A549 (cell line): ENCODE measurements at regions not wholly inside any gene's neighbourhood (a gene's known extent, or its start where the extent isn't known, plus 50 kb on each side); places are given as distances from the start of the nearest gene placed in this dataset.

Source experiments
- ATAC-seq, 2 experiments: fragments of 200-7000 bp in 1 of 2; fragments of >200 bp in 1 of 2; cut with Nextera tagmentation in 1 of 2; cut with Tn5 transposase in 1 of 2; 3 replicates each; pipeline versions ENCODE4 v1.8.0 to v1.9.1; 2018 to 2020; ENCODE audit warnings: mild to moderate bottlenecking in 1 of 2, moderate library complexity in 1 of 2
- CTCF ChIA-PET: fragments of 300-600 bp; sonication (Branson Sonifier 250); formaldehyde crosslinking; extraction: SDS; loops from one replicate; lab custom pipeline; 2021; ENCODE audit warnings: antibody characterized with exemption, inconsistent platforms; lab: Yijun Ruan, JAX
- POLR2A ChIA-PET: fragments of 350-600 bp; formaldehyde crosslinking; extraction: SDS; loops from one replicate; lab custom pipeline; 2021; ENCODE audit warnings: antibody characterized with exemption, inconsistent platforms; lab: Yijun Ruan, JAX
- DNase-seq, 2 experiments: peaks; one replicate each; pipeline versions ENCODE4 v3.0.0 to v3.0.0-alpha.2; 2011 to 2016; ENCODE audit warnings: low read depth in 1 of 2, low spot score in 1 of 2
- FAIRE-seq: peaks from 2 replicates; lab custom pipeline; 2011; peaks lifted over from hg19 to GRCh38; lab: Jason Lieb, UNC
- H3K27ac ChIP-seq, 2 experiments: fragments of >200 bp; sonication (Bioruptor Twin); formaldehyde crosslinking; 3 replicates each; pipeline ENCODE4 v1.5.1; 2016 to 2017
- H3K4me1 ChIP-seq: fragments of >200 bp; sonication (Bioruptor Twin); formaldehyde crosslinking; 3 replicates; pipeline ENCODE4 v1.6.1; 2016
- H3K4me2 ChIP-seq: fragments of >200 bp; sonication (Bioruptor Twin); formaldehyde crosslinking; 3 replicates; pipeline ENCODE4 v1.6.1; 2016
- H3K4me3 ChIP-seq: fragments of >200 bp; sonication (Bioruptor Twin); formaldehyde crosslinking; 3 replicates; pipeline ENCODE4 v1.5.1; 2016
- H3K9me3 ChIP-seq: fragments of >200 bp; sonication (Bioruptor Twin); formaldehyde crosslinking; 3 replicates; pipeline ENCODE4 v1.6.1; 2016
- BCL3 ChIP-seq: fragments of >200 bp; sonication (Bioruptor Twin); formaldehyde crosslinking; IDR thresholded peaks from 3 replicates; pipeline ENCODE4 v1.6.1; 2016
- CHD4 ChIP-seq: fragments of 200-600 bp; sonication (generic); IDR thresholded peaks from 2 replicates; pipeline ENCODE4 v1.6.1; 2016; ENCODE audit warnings: antibody characterized with exemption, mild to moderate bottlenecking, borderline replicate concordance
- E2F6 ChIP-seq: IDR thresholded peaks from 2 replicates; pipeline ENCODE4 v1.6.1; 2012; ENCODE audit warnings: low read depth, borderline replicate concordance
- ELK1 ChIP-seq: fragments of 150-350 bp; IDR thresholded peaks from 2 replicates; pipeline ENCODE4 v1.6.1; 2014; ENCODE audit warnings: low read depth, mild to moderate bottlenecking, low read length
- EP300 ChIP-seq, 2 experiments: fragments of >200 bp; sonication (Bioruptor Twin); formaldehyde crosslinking; IDR thresholded peaks; 2 replicates in 1 of 2; 3 replicates in 1 of 2; pipeline ENCODE4 v1.6.1; 2016 to 2017
- FOXS1 ChIP-seq: fragments of 250-450 bp; sonication (Bioruptor Pico); IDR thresholded peaks from 2 replicates; pipeline ENCODE4 v1.5.0; 2020; ENCODE audit warnings: mild to moderate bottlenecking, moderate library complexity
- GATA3 ChIP-seq: IDR thresholded peaks from 2 replicates; pipeline ENCODE4 v1.6.1; 2012; ENCODE audit warnings: borderline replicate concordance
- HEYL ChIP-seq: fragments of 250-450 bp; sonication (Bioruptor Pico); IDR thresholded peaks from 2 replicates; pipeline ENCODE4 v1.8.0; 2021; ENCODE audit warnings: mild to moderate bottlenecking, moderate library complexity
- JUN ChIP-seq, 2 experiments: fragments of >200 bp; sonication (Bioruptor Twin); formaldehyde crosslinking; IDR thresholded peaks; 2 replicates in 1 of 2; 3 replicates in 1 of 2; pipeline ENCODE4 v1.6.1; 2016 to 2017
- NFE2L2 ChIP-seq: fragments of 150-350 bp; conservative IDR thresholded peaks from 2 replicates; pipeline ENCODE4 v1.6.1; 2014; ENCODE audit warnings: low read length
- PHF8 ChIP-seq: fragments of 200-600 bp; sonication (generic); IDR thresholded peaks from 2 replicates; pipeline ENCODE4 v1.6.1; 2016; ENCODE audit warnings: low read depth, mild to moderate bottlenecking, antibody characterized with exemption, moderate library complexity, borderline replicate concordance
- REST ChIP-seq: fragments of 200-600 bp; sonication (generic); IDR thresholded peaks from 2 replicates; pipeline ENCODE4 v1.6.1; 2016; ENCODE audit warnings: antibody characterized with exemption, mild to moderate bottlenecking, moderate library complexity
- SREBF2 ChIP-seq: fragments of 450-650 bp; IDR thresholded peaks from 2 replicates; pipeline ENCODE4 v1.6.1; 2014; ENCODE audit warnings: mild to moderate bottlenecking, moderate library complexity
- TP53 ChIP-seq: fragments of 250-450 bp; sonication (Bioruptor Pico); IDR thresholded peaks from 2 replicates; pipeline ENCODE4 v1.5.0; 2021; ENCODE audit warnings: mild to moderate bottlenecking, moderate library complexity
- WGBS: methylation state at CpG from one replicate; pipeline ENCODE4 v1.1.6; 2017; ENCODE audit errors: missing lambda C conversion rate; 5-methylcytosine and 5-hydroxymethylcytosine counted together

- Histone ChIP-seq H3K4me3 (no peak overlapping the region), H3K4me2 (no peak overlapping the region), H3K4me1 (peaks cover 10% of the 10 kb centered on the region; the same call in 2 of the 3 replicates), H3K9me3 (no peaks in the 10 kb centered on the region), H3K27ac (no peak overlapping the region)
- CTCF ChIA-PET: no interaction called here
- DNase-seq (no peak), FAIRE-seq (no peak), ATAC-seq (no peak)
- WGBS: 47% methylated on average over 3 of the region's 3 CpGs
- POLR2A ChIA-PET: no interaction called here
- TF ChIP-seq NFE2L2 (no peak), FOXS1 (CRISPR knock-in tag) (no peak), ELK1 (no peak), BCL3 (no peak), GATA3 (no peak), JUN (IDR thresholded peaks at IDR 0.05) (no peak), EP300 (IDR thresholded peaks at IDR 0.05) (no peak), CHD4 (no peak)
Measured at GRCh38 chr14:37862263-37862662, 266.8 kb downstream of the TTC6 start.

GRCh38 chr14:37864128-37864527 lies 268.7 kb downstream of the TTC6 start:
- H3K9me3 ChIP-seq: no peaks in the 10 kb centered on the region
- POLR2A ChIA-PET: no interaction called here
- 72% methylated on average over 6 of the region's 6 CpGs for WGBS
- DNase-seq (no peak), ATAC-seq (no peak), FAIRE-seq (no peak)
- no peak overlapping the region for H3K27ac ChIP-seq
- CTCF ChIA-PET: interaction anchor here (1.0 kb wide), 1 partner anchor 155 kb away, joined by 4 read pairs; no protein-coding TSS in a partner anchor
- H3K4me3 ChIP-seq: no peak overlapping the region
- no peak overlapping the region for H3K4me2 ChIP-seq
- H3K4me1 ChIP-seq: peaks cover 10% of the 10 kb centered on the region; the same call in 2 of the 3 replicates
- no peak for TF ChIP-seq E2F6
- no peak for TF ChIP-seq HEYL (CRISPR knock-in tag)
- TF ChIP-seq SREBF2: no peak
- TF ChIP-seq EP300 (IDR thresholded peaks at IDR 0.05): no peak
- TF ChIP-seq TP53 (CRISPR knock-in tag): no peak
- TF ChIP-seq NFE2L2: no peak
- TF ChIP-seq REST: no peak
- no peak for TF ChIP-seq PHF8
